WTC11 (cell line): ENCODE measurements at regions not wholly inside any gene's neighbourhood (a gene's known extent, or its start where the extent isn't known, plus 50 kb on each side); places are given as distances from the start of the nearest gene placed in this dataset.

Experiments used
- CTCF ChIP-seq: fragments of 200-600 bp; IDR thresholded peaks from 2 replicates; pipeline ENCODE4 v1.8.0; 2022; ENCODE audit warnings: antibody characterized with exemption
- ZBTB21 ChIP-seq: sonication (generic); formaldehyde crosslinking; IDR thresholded peaks from 2 replicates; pipeline ENCODE4 v1.8.1; 2023; ENCODE audit warnings: mild to moderate bottlenecking, missing genetic modification reagents, borderline replicate concordance
- TF ChIP-seq, protein P1 (sequence below): sonication (generic); formaldehyde crosslinking; IDR thresholded peaks from 2 replicates; pipeline ENCODE4 v1.8.0; 2022; ENCODE audit warnings: mild to moderate bottlenecking, missing genetic modification reagents

DNA sequence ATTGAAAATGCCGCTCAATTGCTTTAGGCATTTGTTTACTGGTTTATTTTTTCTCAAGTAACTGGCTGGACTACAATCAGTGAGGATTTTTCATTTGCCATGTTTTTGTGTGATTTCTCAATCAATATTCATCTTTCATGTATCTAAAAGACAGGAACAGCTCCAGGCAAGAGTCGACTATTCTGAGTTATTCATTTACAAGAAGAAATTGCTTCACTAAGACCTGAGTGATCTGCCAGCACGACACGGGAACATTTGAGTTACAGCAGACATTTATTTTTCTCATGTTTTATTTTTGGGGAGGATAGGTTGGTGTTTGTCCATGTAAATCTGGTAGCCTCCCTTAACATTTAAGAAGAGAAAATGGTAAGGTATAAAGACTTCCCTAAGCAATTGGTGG, 124.1 kb downstream of the CBLN4 start:
- TF ChIP-seq CTCF = no peak
- TF ChIP-seq ZBTB21 = no peak
- TF ChIP-seq, protein P1, sequence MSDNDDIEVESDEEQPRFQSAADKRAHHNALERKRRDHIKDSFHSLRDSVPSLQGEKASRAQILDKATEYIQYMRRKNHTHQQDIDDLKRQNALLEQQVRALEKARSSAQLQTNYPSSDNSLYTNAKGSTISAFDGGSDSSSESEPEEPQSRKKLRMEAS (CRISPR knock-in tag) = no peak
